SK-N-SH treated with all-trans-retinoic acid at 6 μM for 48 hours (cell line): ENCODE measurements at regions not wholly inside any gene's neighbourhood (a gene's known extent, or its start where the extent isn't known, plus 50 kb on each side); places are given as distances from the start of the nearest gene placed in this dataset.

ENCODE experiments used
- SNAI2 ChIP-seq: fragments of 250-450 bp; sonication (Bioruptor Pico); IDR thresholded peaks from 2 replicates; pipeline ENCODE4 v1.5.0; 2020; ENCODE audit warnings: mild to moderate bottlenecking, moderate library complexity
- ZNF565 ChIP-seq: fragments of 450-650 bp; formaldehyde crosslinking; conservative IDR thresholded peaks from 2 replicates; pipeline ENCODE4 v1.5.0; 2020; ENCODE audit warnings: low read depth, mild to moderate bottlenecking, moderate library complexity
- ZNF8 ChIP-seq: fragments of 450-650 bp; formaldehyde crosslinking; IDR thresholded peaks from 2 replicates; pipeline ENCODE4 v1.5.0; 2020; ENCODE audit warnings: mild to moderate bottlenecking, moderate library complexity
- TF ChIP-seq, protein P1 (sequence below): fragments of 250-450 bp; sonication (Bioruptor Pico); IDR thresholded peaks from 2 replicates; pipeline ENCODE4 v1.5.0; 2020; ENCODE audit warnings: mild to moderate bottlenecking, moderate library complexity

GRCh38 chr12:90897986-90898385, 57.0 kb downstream of the CCER1 start:
- no peak for TF ChIP-seq ZNF8 (CRISPR knock-in tag)
- no peak for TF ChIP-seq ZNF565 (CRISPR knock-in tag)
- TF ChIP-seq, protein P1, sequence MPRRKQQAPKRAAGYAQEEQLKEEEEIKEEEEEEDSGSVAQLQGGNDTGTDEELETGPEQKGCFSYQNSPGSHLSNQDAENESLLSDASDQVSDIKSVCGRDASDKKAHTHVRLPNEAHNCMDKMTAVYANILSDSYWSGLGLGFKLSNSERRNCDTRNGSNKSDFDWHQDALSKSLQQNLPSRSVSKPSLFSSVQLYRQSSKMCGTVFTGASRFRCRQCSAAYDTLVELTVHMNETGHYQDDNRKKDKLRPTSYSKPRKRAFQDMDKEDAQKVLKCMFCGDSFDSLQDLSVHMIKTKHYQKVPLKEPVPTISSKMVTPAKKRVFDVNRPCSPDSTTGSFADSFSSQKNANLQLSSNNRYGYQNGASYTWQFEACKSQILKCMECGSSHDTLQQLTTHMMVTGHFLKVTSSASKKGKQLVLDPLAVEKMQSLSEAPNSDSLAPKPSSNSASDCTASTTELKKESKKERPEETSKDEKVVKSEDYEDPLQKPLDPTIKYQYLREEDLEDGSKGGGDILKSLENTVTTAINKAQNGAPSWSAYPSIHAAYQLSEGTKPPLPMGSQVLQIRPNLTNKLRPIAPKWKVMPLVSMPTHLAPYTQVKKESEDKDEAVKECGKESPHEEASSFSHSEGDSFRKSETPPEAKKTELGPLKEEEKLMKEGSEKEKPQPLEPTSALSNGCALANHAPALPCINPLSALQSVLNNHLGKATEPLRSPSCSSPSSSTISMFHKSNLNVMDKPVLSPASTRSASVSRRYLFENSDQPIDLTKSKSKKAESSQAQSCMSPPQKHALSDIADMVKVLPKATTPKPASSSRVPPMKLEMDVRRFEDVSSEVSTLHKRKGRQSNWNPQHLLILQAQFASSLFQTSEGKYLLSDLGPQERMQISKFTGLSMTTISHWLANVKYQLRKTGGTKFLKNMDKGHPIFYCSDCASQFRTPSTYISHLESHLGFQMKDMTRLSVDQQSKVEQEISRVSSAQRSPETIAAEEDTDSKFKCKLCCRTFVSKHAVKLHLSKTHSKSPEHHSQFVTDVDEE, result no peak
- TF ChIP-seq SNAI2 (CRISPR knock-in tag), result no peak
